MV-4-11 (cell line): ENCODE measurements at regions not wholly inside any gene's neighbourhood (a gene's known extent, or its start where the extent isn't known, plus 50 kb on each side); places are given as distances from the start of the nearest gene placed in this dataset.
A peak's percentile ranks its signal among the peaks of the same experiment; 100 is the strongest.

ENCODE experiments used
- DNase-seq: peaks from one replicate; lab custom pipeline; 2025; lab: John Stamatoyannopoulos, UW

DNA sequence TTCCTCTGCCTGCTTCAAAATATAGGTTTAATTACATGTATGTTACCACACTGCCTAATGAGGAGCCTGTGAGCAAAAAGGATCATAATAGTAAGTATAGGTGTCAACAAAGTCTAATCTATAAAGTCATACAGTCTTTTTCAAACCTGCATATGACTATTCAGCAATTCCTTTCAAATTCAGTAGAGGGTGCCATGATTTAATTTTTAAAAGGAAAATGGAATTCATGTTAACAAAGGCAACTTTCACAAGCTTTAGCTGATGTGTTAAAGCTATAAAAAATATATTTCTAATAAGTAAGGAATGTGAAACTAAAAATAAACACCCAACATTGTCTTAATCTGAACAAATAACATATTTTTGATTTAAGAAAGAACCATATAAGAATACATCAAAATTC, 52.1 kb downstream of the MPP7 start:
- peak; percentile 5 for DNase-seq

- DNase-seq: no peak
Observed at GRCh38 chr10:28250358-28250757, 52.5 kb downstream of the MPP7 start.

DNA sequence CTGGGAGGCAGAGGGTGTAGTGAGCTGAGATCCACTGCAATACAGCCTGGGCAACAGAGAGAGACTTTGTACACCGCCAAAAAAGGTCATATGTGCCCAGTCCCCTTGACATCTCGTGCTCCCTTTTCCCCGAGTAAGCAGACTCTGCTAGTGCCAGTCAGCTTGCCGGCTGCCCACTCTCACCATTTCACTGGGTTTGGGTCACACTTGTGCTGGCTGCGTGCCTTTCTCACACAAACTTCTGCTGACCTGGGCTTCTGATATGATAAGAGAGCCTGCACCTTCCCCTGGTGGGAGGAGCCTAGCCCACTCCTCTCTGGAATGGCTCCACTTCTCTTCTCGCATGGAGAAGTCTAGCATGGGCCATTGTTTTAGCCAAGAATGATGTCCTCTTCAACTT, 53.4 kb downstream of the MPP7 start:
- no peak for DNase-seq

DNA sequence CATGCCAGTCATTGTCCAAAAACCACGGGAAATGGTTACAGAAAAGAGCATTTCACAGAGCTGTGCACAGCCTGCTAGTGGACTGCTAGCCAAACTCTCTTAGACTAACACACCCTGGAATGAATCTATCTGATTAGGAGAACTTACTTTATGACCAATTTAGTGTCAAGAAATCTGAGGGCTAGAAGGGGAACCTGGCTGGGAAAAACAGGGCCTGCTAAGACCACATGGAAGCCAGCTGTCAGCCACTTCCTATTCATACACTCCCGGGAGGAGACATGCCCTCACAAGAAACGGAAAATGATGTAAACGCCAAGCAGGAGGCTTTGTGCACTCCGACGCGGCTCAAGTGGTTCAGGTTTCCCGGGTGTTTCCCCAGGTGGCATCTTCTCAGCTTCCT, 54.8 kb downstream of the MPP7 start:
- peak; percentile 63 for DNase-seq

GRCh38 chr10:28246023-28246422, 56.8 kb downstream of the MPP7 start:
- no peak for DNase-seq

DNA sequence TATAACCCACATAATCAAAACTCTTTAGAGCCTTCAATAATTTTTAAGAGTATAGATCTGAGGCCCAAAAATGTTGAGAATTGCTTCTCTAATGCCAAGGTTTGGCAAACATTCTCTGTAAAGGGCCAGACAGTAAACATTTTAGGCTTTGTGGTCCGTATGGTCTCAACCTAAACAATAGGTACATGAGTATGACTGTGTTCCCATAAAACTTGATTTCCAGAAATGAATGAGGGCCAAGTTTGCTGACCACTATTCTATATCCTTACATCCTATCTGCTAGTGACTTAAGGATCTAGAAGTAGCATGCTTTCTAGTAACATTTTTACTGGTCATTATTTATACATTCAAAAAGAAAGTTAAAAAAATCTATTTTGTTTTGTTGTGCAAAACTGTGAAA, 58.9 kb downstream of the MPP7 start:
- no peak for DNase-seq

DNA sequence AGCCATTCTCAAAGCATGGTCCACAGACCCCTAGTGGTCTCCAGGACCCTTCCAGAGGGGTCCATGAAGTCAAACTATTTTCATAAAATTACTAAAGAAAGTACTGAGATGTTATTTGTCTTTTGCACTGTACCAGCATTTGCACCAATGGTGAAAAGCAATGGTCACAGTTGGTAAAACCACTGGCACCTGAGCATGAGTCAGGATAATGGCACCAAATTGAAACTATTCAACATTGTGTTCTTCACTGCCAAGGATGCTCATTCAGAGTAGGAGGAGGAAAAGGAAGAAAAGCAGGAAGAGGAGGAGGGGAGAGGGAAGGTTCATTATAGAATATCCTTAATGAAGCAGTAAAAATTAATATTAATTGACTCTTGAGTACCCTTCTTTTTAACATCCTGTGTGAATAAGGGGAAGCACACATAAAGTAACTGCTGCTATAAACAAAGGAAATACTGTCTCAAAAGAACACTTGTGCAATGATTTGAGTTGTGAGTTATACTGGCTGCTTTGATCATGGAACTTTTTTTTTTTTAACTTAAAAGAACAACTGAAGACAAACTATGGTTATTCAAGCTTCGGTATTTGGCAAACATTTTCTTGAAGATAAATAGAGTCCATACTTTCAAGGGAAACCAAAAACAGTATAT, 60.2 kb downstream of the MPP7 start:
- no peak for DNase-seq

- DNase-seq: no peak
Observed at GRCh38 chr10:28241741-28242399, 61.0 kb downstream of the MPP7 start.

DNA sequence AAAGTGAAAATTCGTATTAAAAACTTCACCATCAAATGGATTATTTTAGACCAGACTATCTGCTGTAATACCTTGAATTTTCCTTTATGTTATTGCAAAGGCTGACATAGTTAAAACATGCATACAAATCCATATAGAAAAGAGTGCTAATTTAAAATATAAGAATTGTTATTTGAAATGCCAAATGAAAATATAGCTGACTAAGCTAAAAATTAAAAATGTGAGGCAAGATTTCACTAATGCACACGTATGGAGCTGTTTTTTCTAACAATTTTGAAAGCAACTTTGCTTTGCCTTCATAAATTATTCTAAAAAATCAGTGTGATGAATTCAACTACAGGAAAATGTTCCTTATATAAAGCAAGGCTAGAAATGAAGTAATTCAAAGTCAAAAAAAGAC, 62.5 kb downstream of the MPP7 start:
- no peak for DNase-seq

GRCh38 chr10:28236591-28236990, 66.3 kb downstream of the MPP7 start:
- DNase-seq: no peak

DNA sequence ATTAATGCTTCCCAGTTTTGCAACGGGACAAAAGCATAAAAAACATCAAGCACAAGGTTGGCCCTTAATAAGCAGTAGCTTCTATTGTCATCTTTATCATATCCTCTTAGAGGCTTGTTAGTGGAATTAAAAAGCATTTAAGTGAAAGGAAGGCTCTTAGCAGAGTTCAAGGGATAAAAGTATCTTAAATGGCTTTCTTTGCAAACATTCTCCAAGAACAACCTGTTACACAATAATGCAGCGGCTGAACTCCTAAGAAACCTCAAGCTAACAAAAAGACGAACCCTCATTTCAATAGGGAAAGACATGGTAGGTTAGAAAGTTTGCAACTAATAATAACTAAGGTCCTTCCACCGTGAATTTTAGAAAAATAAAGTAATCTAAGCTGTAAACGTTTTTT, 82.1 kb downstream of the MPP7 start:
- DNase-seq: no peak

DNA sequence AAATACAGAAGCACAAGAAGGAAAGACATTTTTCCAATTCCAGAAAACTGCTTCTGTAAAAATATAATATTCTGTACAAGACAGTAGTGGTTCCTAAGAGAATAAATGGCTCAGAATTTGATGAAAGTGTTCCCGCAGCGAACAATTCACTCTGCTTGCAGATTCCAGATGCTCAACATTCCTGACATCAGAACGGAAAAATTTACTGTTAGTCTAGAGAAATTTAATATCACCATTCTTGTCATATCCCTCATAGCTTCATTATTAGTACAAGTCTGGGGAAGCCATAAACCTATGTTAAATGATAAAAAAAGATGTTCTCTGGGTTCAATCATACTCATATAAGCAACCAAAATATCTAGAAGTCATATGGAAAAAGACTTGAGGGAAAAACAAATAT, 83.6 kb downstream of the MPP7 start:
- DNase-seq: no peak

DNA sequence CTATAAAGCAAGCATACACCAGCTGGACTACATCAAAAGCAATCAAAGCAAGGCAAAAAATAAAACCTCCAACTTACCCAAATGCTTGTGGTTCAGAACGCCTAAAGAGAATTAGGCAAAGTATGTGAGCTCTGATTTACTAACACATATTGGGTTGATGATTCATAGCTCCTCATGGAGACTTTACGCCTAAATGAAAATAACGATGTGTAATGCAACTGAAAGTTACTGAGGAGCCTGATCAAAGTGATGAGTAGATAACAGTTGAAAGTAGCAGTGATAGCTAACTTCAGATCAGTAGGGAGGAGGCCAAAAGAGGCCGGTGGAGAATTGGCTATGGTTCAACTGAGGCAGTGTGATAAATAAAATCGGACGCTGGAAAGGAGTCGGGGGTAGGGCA, 85.0 kb downstream of the MPP7 start:
- DNase-seq: no peak

GRCh38 chr10:28215930-28216329, 86.9 kb downstream of the MPP7 start:
- DNase-seq: no peak

DNA sequence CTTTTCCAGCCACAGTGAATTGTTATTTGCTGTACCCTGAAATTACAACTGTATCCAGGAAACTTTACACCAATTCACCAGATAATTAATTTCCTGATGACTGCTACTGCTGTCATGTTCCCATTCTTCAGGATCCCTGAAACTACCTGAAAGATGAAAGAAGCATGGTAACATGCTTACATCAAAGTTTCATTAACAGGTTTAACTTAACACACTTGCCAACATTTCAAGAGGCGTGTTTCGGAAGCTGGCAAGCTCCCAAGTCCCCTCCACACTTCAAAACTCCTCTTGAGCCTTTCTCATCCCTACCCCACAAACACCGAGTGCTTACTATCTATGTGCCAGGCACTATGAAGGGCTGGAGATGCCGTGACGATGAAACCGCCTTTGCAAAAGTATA, 88.6 kb downstream of the MPP7 start:
- no peak for DNase-seq

DNA sequence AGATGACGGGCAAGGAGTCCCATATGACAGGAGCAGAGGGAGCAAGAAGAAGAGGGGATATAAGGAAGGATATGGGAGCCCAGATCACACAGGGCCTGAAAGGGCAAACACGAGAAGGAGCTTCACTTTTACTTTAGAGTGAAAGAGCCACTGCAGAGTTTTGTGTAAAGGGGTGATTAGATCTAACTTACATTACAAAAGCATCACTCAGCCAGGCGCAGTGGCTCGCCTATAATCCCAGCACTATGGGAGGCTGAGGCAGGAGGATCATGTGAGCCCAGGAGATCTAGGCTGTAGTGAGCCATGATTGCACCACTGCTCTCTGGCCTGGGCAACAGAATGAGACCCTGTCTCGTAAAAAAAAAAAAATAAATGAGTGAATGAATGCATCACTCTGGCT, 91.1 kb downstream of the MPP7 start:
- no peak for DNase-seq

- DNase-seq: no peak
Observed at GRCh38 chr10:28207799-28208198, 95.1 kb downstream of the MPP7 start.

- no peak for DNase-seq
Observed at GRCh38 chr10:28202941-28203352, 99.9 kb downstream of the MPP7 start.

DNA sequence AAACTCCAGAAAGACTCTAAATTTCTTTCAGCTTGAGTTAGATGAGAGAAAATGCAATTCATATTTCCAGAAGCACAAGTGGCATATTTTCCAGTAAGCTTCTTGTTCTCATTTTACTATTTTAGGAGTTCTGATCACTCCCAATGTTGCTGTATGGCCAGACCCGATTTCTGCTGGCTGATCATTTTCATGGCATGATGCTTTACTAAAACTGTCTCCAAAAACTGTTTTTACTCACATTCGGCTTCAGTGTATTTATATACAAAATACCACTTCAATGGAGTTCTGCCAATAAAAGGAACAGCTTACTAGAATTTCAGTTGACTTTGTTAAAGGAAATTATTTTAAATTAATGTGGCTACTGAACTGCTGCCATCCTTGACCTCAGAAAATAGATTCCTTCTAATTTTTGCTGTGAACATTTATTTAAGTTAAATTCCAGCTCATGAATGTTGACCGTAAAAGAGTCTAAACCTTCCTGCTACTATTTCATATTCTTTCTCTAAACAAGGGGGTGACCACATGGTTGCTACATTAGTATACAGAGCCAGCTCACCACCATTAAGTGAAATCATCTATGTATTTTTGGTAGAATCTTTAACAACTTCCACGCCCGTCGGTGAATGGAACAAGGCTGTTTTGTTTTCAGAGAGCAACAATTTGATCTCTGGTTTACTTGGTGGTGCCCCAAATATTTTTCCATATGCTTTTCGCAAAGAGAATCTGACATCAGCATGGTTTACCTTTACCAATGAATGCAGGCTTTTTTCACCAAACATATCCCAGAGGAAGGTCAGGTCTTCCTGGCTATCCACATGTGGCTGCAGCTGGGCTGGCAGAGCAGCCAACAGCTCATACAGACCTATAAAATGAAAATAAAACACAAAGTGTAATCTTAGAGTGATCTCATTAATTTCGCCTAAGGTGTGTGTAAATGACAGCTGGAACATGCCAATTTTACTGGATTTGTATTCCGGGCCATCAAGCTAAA, 101.2 kb downstream of the MPP7 start:
- no peak for DNase-seq

GRCh38 chr10:28200775-28201174, 102.1 kb downstream of the MPP7 start:
- no peak for DNase-seq

DNA sequence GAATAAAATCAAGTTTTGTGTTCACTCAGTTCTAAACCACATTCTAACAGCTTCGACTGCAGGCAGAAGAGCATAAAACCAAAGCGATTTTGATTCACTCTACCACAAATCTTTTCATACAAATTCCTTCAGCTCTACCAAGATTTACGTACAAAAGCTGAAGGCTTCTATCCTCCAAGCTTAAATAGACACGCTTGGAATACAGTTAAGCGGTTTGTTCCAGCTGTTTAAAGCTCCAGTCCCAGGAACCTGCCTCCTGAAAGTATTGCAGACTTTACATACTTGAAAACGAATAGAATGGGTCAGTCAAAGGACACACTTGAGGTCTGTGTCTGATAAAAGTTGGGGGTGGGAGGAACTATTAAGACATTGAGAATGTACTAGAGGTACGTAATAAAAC, 102.9 kb downstream of the MPP7 start:
- DNase-seq: no peak

DNA sequence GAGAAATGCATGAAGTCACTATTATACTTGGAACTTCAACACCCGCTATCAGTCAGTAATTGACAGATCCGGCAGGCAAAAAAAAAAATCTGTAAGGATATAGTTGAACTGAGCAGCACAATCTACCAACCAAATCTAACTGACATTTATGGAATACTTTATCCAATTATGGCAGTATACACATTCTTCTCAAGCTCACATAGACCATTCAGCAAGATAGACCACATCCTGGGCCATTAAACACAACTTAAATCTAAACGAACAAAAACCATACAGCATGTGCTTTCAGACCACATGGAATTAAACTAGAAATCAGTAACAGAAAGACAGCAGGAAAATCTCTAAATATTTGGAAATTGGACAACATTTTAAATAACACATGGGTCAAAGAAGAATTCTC, 112.7 kb downstream of the MPP7 start:
- no peak for DNase-seq

DNA sequence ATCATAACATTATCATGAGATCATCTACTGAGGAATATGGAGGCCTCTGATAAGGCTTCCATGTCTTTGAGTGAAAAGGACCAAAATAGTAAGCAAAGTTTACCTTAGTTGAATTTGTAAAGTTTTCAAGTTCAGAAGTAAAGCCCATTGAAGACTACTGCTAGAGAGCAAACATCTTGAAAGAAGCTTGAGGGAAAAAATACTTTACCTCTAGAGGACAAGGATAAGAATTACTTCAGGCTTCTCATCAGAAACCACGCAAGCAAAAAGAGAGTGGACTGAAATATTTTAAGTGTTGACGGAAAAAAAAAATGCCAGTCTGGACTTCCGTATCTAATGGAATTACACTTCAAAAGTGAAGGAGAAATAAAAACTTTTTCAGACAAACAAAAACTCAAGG, 114.3 kb downstream of the MPP7 start:
- no peak for DNase-seq
